Keratinocyte (primary cell): ENCODE measurements at regions not wholly inside any gene's neighbourhood (a gene's known extent, or its start where the extent isn't known, plus 50 kb on each side); places are given as distances from the start of the nearest gene placed in this dataset.

ENCODE experiments used
- DNase-seq: peaks from one replicate; pipeline ENCODE4 v3.0.0-alpha.2; 2011; ENCODE audit warnings: low read depth, missing footprints, low spot score
- FAIRE-seq: peaks from 2 replicates; lab custom pipeline; 2011; peaks lifted over from hg19 to GRCh38; lab: Jason Lieb, UNC
- H2AFZ ChIP-seq: 2 replicates; pipeline ENCODE4 v1.6.0; 2012; ENCODE audit warnings: low read length, control low read depth, inconsistent platforms; ENCODE audit not compliant: control insufficient read depth
- H3K27ac ChIP-seq: 2 replicates; pipeline ENCODE4 v1.5.1; 2011; ENCODE audit warnings: low read length; ENCODE audit not compliant: control insufficient read depth, insufficient read depth
- H3K27me3 ChIP-seq: 3 replicates; pipeline ENCODE4 v1.6.0; 2011; ENCODE audit warnings: low read length; ENCODE audit not compliant: control insufficient read depth, insufficient read depth; ENCODE audit errors: extremely low read depth
- H3K36me3 ChIP-seq, 2 experiments: 2 replicates in 1 of 2; 3 replicates in 1 of 2; pipeline ENCODE4 v1.5.1; 2011; ENCODE audit warnings: low read length in 2 of 2, mild to moderate bottlenecking in 1 of 2; ENCODE audit not compliant: control insufficient read depth in 2 of 2, insufficient read depth in 2 of 2; ENCODE audit errors: extremely low read depth in 1 of 2
- H3K4me1 ChIP-seq: 3 replicates; pipeline ENCODE4 v1.5.1; 2011; ENCODE audit warnings: low read length; ENCODE audit not compliant: control insufficient read depth, insufficient read depth; ENCODE audit errors: extremely low read depth
- H3K4me2 ChIP-seq: 3 replicates; pipeline ENCODE4 v1.6.0; 2011; ENCODE audit warnings: low read depth, low read length; ENCODE audit not compliant: control insufficient read depth, insufficient read depth; ENCODE audit errors: extremely low read depth
- H3K4me3 ChIP-seq, 3 experiments: fragments of 200-600 bp in 1 of 3; sonication (generic) in 1 of 3; 2 replicates in 2 of 3; 3 replicates in 1 of 3; pipeline ENCODE4 v1.5.1; 2011 to 2016; ENCODE audit warnings: low read length in 3 of 3, mild to moderate bottlenecking in 3 of 3, control low read depth in 2 of 3, inconsistent platforms in 1 of 3, low read depth in 1 of 3, mixed read lengths in 1 of 3, mixed run types in 1 of 3, moderate library complexity in 1 of 3; ENCODE audit not compliant: control insufficient read depth in 2 of 3, insufficient read depth in 2 of 3; ENCODE audit errors: extremely low read depth in 1 of 3
- H3K79me2 ChIP-seq: 2 replicates; pipeline ENCODE4 v1.6.0; 2012; ENCODE audit warnings: low read length; ENCODE audit not compliant: control insufficient read depth, insufficient read depth
- H3K9ac ChIP-seq: 3 replicates; pipeline ENCODE4 v1.6.0; 2011; ENCODE audit warnings: low read length; ENCODE audit not compliant: control insufficient read depth, insufficient read depth; ENCODE audit errors: extremely low read depth
- H3K9me1 ChIP-seq: 3 replicates; pipeline ENCODE4 v1.6.0; 2011; ENCODE audit warnings: low read length; ENCODE audit not compliant: control insufficient read depth, insufficient read depth; ENCODE audit errors: extremely low read depth
- H3K9me3 ChIP-seq: 2 replicates; pipeline ENCODE4 v1.5.1; 2012; ENCODE audit warnings: low read depth, low read length; ENCODE audit not compliant: control insufficient read depth
- H4K20me1 ChIP-seq: 3 replicates; pipeline ENCODE4 v1.6.0; 2011; ENCODE audit warnings: low read length; ENCODE audit not compliant: control insufficient read depth, insufficient read depth; ENCODE audit errors: extremely low read depth
- EZH2 ChIP-seq: IDR thresholded peaks from one replicate; pipeline ENCODE4 v1.6.1; 2012; ENCODE audit warnings: inconsistent platforms, mild to moderate bottlenecking, low read length, moderate library complexity
- dilution Hi-C: fragments of 300-500 bp; cut with MboI; formaldehyde crosslinking; loops from one replicate; pipeline ENCODE4 v1.7.0; 2020; ENCODE audit warnings: low sequenced_read_pairs; ENCODE audit not compliant: extremely low pct_ligation_motif_present
- TF ChIP-seq, protein P1 (sequence below), 3 experiments: IDR thresholded peaks in 1 of 3; conservative IDR thresholded peaks in 1 of 3; optimal IDR thresholded peaks in 1 of 3; 2 replicates in 2 of 3; 3 replicates in 1 of 3; pipeline versions ENCODE3 to v1.5.1; 2011; ENCODE audit warnings: low read length in 3 of 3, mild to moderate bottlenecking in 3 of 3, moderate library complexity in 2 of 3, control low read depth in 1 of 3, inconsistent platforms in 1 of 3; ENCODE audit not compliant: insufficient read depth in 2 of 3; ENCODE audit errors: extremely low read depth in 1 of 3

DNA sequence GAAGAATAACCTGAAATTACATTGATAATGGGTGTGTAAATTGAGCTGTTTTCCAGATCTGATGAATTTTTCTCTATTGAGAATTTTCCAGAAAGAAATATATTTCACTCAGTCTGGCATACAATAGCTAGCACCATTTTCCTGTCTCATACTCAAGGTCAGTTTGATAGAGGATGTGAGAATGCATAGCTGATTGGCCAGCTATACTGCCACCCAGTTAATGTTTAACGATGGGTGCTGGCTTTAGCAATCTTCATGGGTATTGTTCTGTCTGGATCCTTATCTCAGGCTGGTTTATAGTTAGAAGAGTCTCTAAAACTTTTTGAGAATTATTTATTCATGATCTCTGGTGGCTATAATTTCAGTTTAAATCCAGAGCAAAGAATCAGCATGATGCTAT lies 147.4 kb downstream of the HDGFL1 start:
- no peak for DNase-seq
- Histone ChIP-seq H3K36me3 (no peaks in the 10 kb centered on the region), H3K9ac (no peak overlapping the region), H3K4me2 (no peak overlapping the region), H3K9me1 (no peaks in the 10 kb centered on the region), H3K4me3 (no peak overlapping the region), H3K4me1 (no peaks in the 10 kb centered on the region), H3K27me3 (no peaks in the 10 kb centered on the region), H3K79me2 (no peaks in the 10 kb centered on the region), H3K27ac (no peak overlapping the region), H2AFZ (no peak overlapping the region), H3K9me3 (no peaks in the 10 kb centered on the region), H4K20me1 (no peaks in the 10 kb centered on the region)
- dilution Hi-C loops = no loop called here
- TF ChIP-seq, protein P1, sequence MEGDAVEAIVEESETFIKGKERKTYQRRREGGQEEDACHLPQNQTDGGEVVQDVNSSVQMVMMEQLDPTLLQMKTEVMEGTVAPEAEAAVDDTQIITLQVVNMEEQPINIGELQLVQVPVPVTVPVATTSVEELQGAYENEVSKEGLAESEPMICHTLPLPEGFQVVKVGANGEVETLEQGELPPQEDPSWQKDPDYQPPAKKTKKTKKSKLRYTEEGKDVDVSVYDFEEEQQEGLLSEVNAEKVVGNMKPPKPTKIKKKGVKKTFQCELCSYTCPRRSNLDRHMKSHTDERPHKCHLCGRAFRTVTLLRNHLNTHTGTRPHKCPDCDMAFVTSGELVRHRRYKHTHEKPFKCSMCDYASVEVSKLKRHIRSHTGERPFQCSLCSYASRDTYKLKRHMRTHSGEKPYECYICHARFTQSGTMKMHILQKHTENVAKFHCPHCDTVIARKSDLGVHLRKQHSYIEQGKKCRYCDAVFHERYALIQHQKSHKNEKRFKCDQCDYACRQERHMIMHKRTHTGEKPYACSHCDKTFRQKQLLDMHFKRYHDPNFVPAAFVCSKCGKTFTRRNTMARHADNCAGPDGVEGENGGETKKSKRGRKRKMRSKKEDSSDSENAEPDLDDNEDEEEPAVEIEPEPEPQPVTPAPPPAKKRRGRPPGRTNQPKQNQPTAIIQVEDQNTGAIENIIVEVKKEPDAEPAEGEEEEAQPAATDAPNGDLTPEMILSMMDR (optimal IDR thresholded peaks at IDR 0.05 in 1 of 3, IDR thresholded peaks at IDR 0.05 in 1 of 3, conservative IDR thresholded peaks at IDR 0.05 in 1 of 3; ENCODE audit: extremely low read depth in 1 of 3, insufficient read depth in 2 of 3, low read length in 3 of 3) = no peak
- no peak for TF ChIP-seq EZH2
- no peak for FAIRE-seq

GRCh38 chr6:22717915-22718314 lies 148.5 kb downstream of the HDGFL1 start:
- TF ChIP-seq EZH2 = no peak
- TF ChIP-seq, protein P1 (optimal IDR thresholded peaks at IDR 0.05 in 1 of 3, IDR thresholded peaks at IDR 0.05 in 1 of 3, conservative IDR thresholded peaks at IDR 0.05 in 1 of 3; ENCODE audit: extremely low read depth in 1 of 3, insufficient read depth in 2 of 3, low read length in 3 of 3) = no peak
- Histone ChIP-seq H3K9ac (no peak overlapping the region), H3K4me2 (no peak overlapping the region), H3K9me1 (no peaks in the 10 kb centered on the region), H2AFZ (no peak overlapping the region), H4K20me1 (no peaks in the 10 kb centered on the region), H3K27ac (no peak overlapping the region), H3K36me3 (no peaks in the 10 kb centered on the region), H3K79me2 (no peaks in the 10 kb centered on the region), H3K4me1 (no peaks in the 10 kb centered on the region), H3K4me3 (no peak overlapping the region), H3K9me3 (no peaks in the 10 kb centered on the region), H3K27me3 (no peaks in the 10 kb centered on the region)
- FAIRE-seq (no peak), DNase-seq (no peak)
- dilution Hi-C loops = no loop called here
